ENCODE measurements at regions not wholly inside any gene's neighbourhood (a gene's known extent, or its start where the extent isn't known, plus 50 kb on each side); places are given as distances from the start of the nearest gene placed in this dataset.

- Histone ChIP-seq H3K4me2 (ENCODE audit: insufficient read depth, low read length) (no peak overlapping the region), H3K9ac (ENCODE audit: low read depth, low read length) (no peak overlapping the region), H4K20me1 (ENCODE audit: insufficient read depth, low read length) (no peaks in the 10 kb centered on the region), H3K27me3 (ENCODE audit: insufficient read depth, low read length, poor library complexity) (no peaks in the 10 kb centered on the region), H2AFZ (ENCODE audit: low read depth, low read length) (no peak overlapping the region), H3K36me3 (ENCODE audit: insufficient read depth, low read length) (no peaks in the 10 kb centered on the region), H3K79me2 (ENCODE audit: insufficient read depth, low read length) (no peaks in the 10 kb centered on the region), H3K9me3 (ENCODE audit: insufficient read depth, low read length, severe bottlenecking) (peaks cover 4% of the 10 kb centered on the region), H3K4me3 (ENCODE audit: low read depth in 1 of 2, low read length in 2 of 2) (no peak overlapping the region), H3K4me1 (ENCODE audit: insufficient read depth, low read length) (peaks cover 11% of the 10 kb centered on the region), H3K27ac (ENCODE audit: low read length) (no peak overlapping the region)
- no peak for TF ChIP-seq EZH2 (IDR thresholded peaks at IDR 0.05; ENCODE audit: borderline replicate concordance, low read depth, low read length, severe bottlenecking)
- no peak for TF ChIP-seq CTCF (IDR thresholded peaks at IDR 0.05; ENCODE audit: borderline replicate concordance, extremely low read depth, low read length, poor library complexity, severe bottlenecking)
- ATAC-seq (ENCODE audit: insufficient read depth, low read depth), result no peak
- no peak for DNase-seq
Observed at GRCh38 chr20:48236000-48236970, 451.0 kb upstream of the SULF2 start.

GRCh38 chr20:48234951-48235350 lies 449.7 kb upstream of the SULF2 start:
- peaks cover 11% of the 10 kb centered on the region for H3K4me1 ChIP-seq (ENCODE audit: insufficient read depth, low read length)
- no peaks in the 10 kb centered on the region for H3K79me2 ChIP-seq (ENCODE audit: insufficient read depth, low read length)
- H4K20me1 ChIP-seq (ENCODE audit: insufficient read depth, low read length), result no peaks in the 10 kb centered on the region
- no peak overlapping the region for H3K9ac ChIP-seq (ENCODE audit: low read depth, low read length)
- H3K27ac ChIP-seq (ENCODE audit: low read length), result no peak overlapping the region
- no peaks in the 10 kb centered on the region for H3K36me3 ChIP-seq (ENCODE audit: insufficient read depth, low read length)
- no peak overlapping the region for H3K4me2 ChIP-seq (ENCODE audit: insufficient read depth, low read length)
- TF ChIP-seq CTCF (IDR thresholded peaks at IDR 0.05; ENCODE audit: borderline replicate concordance, extremely low read depth, low read length, poor library complexity, severe bottlenecking), result no peak
- TF ChIP-seq EZH2 (IDR thresholded peaks at IDR 0.05; ENCODE audit: borderline replicate concordance, low read depth, low read length, severe bottlenecking), result no peak
- H3K4me3 ChIP-seq (ENCODE audit: low read depth in 1 of 2, low read length in 2 of 2), result no peak overlapping the region
- H3K9me3 ChIP-seq (ENCODE audit: insufficient read depth, low read length, severe bottlenecking), result peaks cover 8% of the 10 kb centered on the region
- H2AFZ ChIP-seq (ENCODE audit: low read depth, low read length), result no peak overlapping the region
- no peak for ATAC-seq (ENCODE audit: insufficient read depth, low read depth)
- DNase-seq, result no peak
- H3K27me3 ChIP-seq (ENCODE audit: insufficient read depth, low read length, poor library complexity), result no peaks in the 10 kb centered on the region

- no peak overlapping the region for H3K4me2 ChIP-seq (ENCODE audit: insufficient read depth, low read length)
- no peak for DNase-seq
- ATAC-seq (ENCODE audit: insufficient read depth, low read depth), result no peak
- TF ChIP-seq EZH2 (IDR thresholded peaks at IDR 0.05; ENCODE audit: borderline replicate concordance, low read depth, low read length, severe bottlenecking) (no peak), CTCF (IDR thresholded peaks at IDR 0.05; ENCODE audit: borderline replicate concordance, extremely low read depth, low read length, poor library complexity, severe bottlenecking) (no peak)
- H3K79me2 ChIP-seq (ENCODE audit: insufficient read depth, low read length), result no peaks in the 10 kb centered on the region
- peaks cover 11% of the 10 kb centered on the region for H3K4me1 ChIP-seq (ENCODE audit: insufficient read depth, low read length)
- no peak overlapping the region for H3K9ac ChIP-seq (ENCODE audit: low read depth, low read length)
- H3K27ac ChIP-seq (ENCODE audit: low read length), result no peak overlapping the region
- no peaks in the 10 kb centered on the region for H4K20me1 ChIP-seq (ENCODE audit: insufficient read depth, low read length)
- no peaks in the 10 kb centered on the region for H3K36me3 ChIP-seq (ENCODE audit: insufficient read depth, low read length)
- no peak overlapping the region for H2AFZ ChIP-seq (ENCODE audit: low read depth, low read length)
- H3K4me3 ChIP-seq (ENCODE audit: low read depth in 1 of 2, low read length in 2 of 2), result no peak overlapping the region
- H3K9me3 ChIP-seq (ENCODE audit: insufficient read depth, low read length, severe bottlenecking), result peaks cover 8% of the 10 kb centered on the region
- H3K27me3 ChIP-seq (ENCODE audit: insufficient read depth, low read length, poor library complexity), result no peaks in the 10 kb centered on the region
Observed at GRCh38 chr20:48231253-48231930, 446.1 kb upstream of the SULF2 start.
